Right atrium auricular region (tissue), 2 donors: ENCODE measurements at regions not wholly inside any gene's neighbourhood (a gene's known extent, or its start where the extent isn't known, plus 50 kb on each side); places are given as distances from the start of the nearest gene placed in this dataset.
"Not testable (repeated sequence)": the region's sequence is repeated elsewhere in the genome, so short reads cannot be mapped to it uniquely, and the experiment has no call there.

Source experiments
- DNase-seq: peaks from one replicate; pipeline ENCODE4 v3.0.0-alpha.2; 2019; ENCODE audit warnings: low spot score
- H3K27ac ChIP-seq, 2 donors: fragments of 200-600 bp; sonication (generic); 1 replicate in 1 of 2; 2 replicates in 1 of 2; pipeline ENCODE4 v1.5.1; 2016 to 2019
- H3K27me3 ChIP-seq, 2 donors: fragments of 200-600 bp; sonication (generic); one replicate each; pipeline versions ENCODE4 v1.5.1 to v1.6.0; 2017 to 2019
- H3K36me3 ChIP-seq: fragments of 200-600 bp; sonication (generic); one replicate; pipeline ENCODE4 v1.5.1; 2016
- H3K4me1 ChIP-seq, 2 donors: fragments of 200-600 bp; sonication (generic); one replicate each; pipeline versions ENCODE4 v1.5.1 to v1.6.0; 2017 to 2019
- H3K4me3 ChIP-seq, 2 donors: fragments of 200-600 bp; sonication (generic); 1 replicate in 1 of 2; 2 replicates in 1 of 2; pipeline ENCODE4 v1.5.1; 2017 to 2019; ENCODE audit warnings: mild to moderate bottlenecking in 1 of 2, moderate library complexity in 1 of 2
- H3K9me3 ChIP-seq, 2 donors: fragments of 200-600 bp; sonication (generic); one replicate each; pipeline ENCODE4 v1.5.1; 2019
- TF ChIP-seq, protein P1 (sequence below), 2 donors: fragments of 200-600 bp; sonication (generic); IDR thresholded peaks; one replicate each; pipeline ENCODE4 v1.5.1; 2019; ENCODE audit warnings: antibody characterized with exemption in 2 of 2

DNA sequence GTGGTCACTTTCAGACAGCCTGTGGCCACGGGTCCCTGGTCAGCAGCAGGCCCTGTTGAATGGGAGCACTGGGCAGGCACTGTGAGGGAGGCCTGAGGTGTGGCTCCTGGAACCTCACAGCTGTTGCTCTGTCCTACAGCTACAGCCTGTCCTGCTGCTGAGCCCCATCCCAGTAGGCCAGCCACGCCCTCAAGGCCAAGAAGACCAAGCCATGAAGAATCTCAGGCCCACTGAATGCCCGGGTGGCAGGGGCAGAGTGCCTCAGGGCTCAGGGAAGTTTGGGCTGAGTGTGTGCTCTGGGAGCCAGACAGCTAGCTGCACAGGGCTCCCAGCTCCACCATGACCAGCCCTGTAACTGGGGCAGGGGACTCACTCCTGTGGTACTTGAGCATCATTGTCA is 363.5 kb upstream of the NUPR2 start:
- Histone ChIP-seq H3K9me3 (peaks cover 6 to 79% of the 10 kb centered on the region in 2 donors), H3K4me3 (no peak overlapping the region), H3K4me1 (no peaks in the 10 kb centered on the region), H3K27ac (no peak overlapping the region), H3K27me3 (no peaks in the 10 kb centered on the region), H3K36me3 (no peaks in the 10 kb centered on the region)
- TF ChIP-seq, protein P1, sequence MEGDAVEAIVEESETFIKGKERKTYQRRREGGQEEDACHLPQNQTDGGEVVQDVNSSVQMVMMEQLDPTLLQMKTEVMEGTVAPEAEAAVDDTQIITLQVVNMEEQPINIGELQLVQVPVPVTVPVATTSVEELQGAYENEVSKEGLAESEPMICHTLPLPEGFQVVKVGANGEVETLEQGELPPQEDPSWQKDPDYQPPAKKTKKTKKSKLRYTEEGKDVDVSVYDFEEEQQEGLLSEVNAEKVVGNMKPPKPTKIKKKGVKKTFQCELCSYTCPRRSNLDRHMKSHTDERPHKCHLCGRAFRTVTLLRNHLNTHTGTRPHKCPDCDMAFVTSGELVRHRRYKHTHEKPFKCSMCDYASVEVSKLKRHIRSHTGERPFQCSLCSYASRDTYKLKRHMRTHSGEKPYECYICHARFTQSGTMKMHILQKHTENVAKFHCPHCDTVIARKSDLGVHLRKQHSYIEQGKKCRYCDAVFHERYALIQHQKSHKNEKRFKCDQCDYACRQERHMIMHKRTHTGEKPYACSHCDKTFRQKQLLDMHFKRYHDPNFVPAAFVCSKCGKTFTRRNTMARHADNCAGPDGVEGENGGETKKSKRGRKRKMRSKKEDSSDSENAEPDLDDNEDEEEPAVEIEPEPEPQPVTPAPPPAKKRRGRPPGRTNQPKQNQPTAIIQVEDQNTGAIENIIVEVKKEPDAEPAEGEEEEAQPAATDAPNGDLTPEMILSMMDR (IDR thresholded peaks at IDR 0.05), result no peak
- no peak for DNase-seq

DNA sequence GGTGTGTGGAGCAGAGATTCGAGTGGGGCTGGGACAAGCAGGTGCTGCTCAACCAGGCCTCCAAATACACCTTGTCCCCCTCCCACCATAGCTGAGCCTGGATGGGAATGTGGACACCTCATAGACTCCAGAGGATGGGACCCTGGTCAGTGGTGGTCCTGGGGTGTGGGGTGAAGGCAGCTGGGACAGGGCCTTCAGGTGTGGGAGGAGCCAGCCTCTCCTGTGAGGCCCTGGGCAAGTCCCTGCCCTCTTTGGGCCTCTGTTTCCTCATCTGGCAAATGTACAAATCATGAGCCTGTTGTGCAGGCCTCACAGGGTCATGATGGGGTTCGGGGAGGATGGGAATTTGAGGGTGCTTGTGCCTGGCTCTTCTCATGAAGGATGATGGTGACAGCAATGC is 362.9 kb upstream of the NUPR2 start:
- Histone ChIP-seq H3K9me3 (peaks cover 6 to 79% of the 10 kb centered on the region in 2 donors), H3K4me3 (no peak overlapping the region), H3K4me1 (no peaks in the 10 kb centered on the region), H3K27me3 (no peaks in the 10 kb centered on the region), H3K36me3 (no peaks in the 10 kb centered on the region), H3K27ac (no peak overlapping the region)
- TF ChIP-seq, protein P1 (IDR thresholded peaks at IDR 0.05), result no peak
- DNase-seq, result no peak

DNA sequence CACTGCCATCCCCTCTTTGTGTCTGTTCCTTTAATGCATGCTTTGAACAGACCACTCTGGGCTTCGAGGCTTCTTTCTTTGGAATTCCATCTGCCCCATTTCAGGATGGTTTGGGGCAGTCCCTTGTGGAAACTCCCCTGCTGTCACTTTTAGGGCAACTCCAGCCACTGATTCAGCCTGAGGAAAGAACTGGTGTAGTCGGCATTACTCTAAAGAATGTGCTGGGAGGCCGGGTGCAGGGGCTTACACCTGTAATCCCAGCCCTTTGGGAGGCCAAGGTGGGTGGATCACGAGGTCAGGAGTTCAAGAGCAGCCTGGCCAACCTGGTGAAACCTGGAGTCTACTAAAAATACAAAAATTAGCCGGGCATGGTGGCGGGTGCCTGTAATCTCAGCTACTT is 358.1 kb upstream of the NUPR2 start:
- DNase-seq, result no peak
- Histone ChIP-seq H3K27me3 (no peaks in the 10 kb centered on the region), H3K9me3 (peaks cover 20 to 87% of the 10 kb centered on the region in 2 donors), H3K4me3 (no peak overlapping the region), H3K36me3 (no peaks in the 10 kb centered on the region), H3K27ac (no peak overlapping the region), H3K4me1 (no peaks in the 10 kb centered on the region)
- TF ChIP-seq, protein P1 (IDR thresholded peaks at IDR 0.05), result no peak

DNA sequence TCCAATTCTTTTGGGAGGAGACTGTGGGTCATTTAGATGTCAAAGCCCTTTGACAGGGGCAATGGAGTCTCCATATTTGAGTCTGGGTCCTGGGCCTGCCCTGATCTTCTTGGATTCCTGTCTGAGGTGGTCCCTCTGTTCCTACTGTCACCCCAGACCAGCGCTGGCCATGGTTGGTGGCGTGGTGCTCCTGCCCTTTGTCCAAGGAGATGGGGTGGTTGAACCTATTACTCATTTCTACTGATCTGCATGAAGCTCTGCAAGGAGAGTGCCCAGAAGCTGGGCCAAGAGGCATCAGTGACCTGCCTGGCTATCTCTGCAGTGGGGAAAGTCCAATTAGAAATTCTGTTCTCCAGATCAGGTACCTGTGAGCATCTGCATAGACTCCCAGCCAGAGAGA is 355.6 kb upstream of the NUPR2 start:
- H3K4me1 ChIP-seq, result no peaks in the 10 kb centered on the region
- no peak overlapping the region for H3K27ac ChIP-seq
- H3K36me3 ChIP-seq, result no peaks in the 10 kb centered on the region
- TF ChIP-seq, protein P1 (IDR thresholded peaks at IDR 0.05), result no peak
- no peaks in the 10 kb centered on the region for H3K27me3 ChIP-seq
- H3K4me3 ChIP-seq, result no peak overlapping the region
- no peak for DNase-seq
- H3K9me3 ChIP-seq, result peaks cover 38 to 96% of the 10 kb centered on the region in 2 donors

DNA sequence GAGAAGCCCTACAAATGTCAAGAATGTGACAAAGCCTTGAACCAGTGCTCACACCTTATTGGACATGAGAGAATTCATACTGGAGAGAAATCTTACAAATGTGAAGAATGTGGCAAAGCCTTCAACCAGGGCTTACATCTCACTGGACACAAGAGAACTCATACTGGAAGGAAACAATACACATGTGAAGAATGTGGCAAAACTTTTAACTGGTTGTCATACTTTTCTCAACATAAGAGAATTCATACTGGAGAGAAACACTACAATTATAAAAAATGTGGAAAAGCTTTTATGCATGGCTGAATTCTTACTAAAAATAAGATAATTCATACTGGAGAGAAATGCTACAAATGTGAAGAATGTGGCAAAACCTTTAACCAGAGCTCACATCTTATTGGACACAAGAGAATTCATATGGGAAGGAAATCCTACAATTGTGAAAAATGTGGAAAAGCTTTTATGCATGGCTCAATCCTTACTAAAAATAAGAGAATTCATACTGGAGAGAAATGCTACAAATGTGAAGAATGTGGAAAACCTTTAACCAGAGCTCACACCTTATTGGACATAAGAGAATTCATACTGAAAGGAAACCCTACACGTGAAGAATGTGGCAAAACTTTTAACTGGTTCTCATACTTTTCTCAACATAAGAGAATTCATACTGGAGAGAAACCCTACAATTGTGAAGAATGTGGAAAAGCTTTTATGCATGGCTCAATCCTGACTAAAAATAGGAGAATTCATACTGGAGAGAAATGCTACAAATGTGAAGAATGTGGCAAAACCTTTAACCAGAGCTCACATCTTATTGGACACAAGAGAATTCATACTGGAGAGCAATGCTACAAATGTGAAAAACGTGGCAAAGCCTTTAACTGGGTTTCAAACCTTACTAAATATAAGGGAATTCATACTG is 350.6 kb upstream of the NUPR2 start:
- H3K4me3 ChIP-seq, H3K27ac ChIP-seq, H3K4me1 ChIP-seq, H3K36me3 ChIP-seq, H3K27me3 ChIP-seq, DNase-seq: not testable (repeated sequence)
- H3K9me3 ChIP-seq, result peaks cover 33 to 100% of the 10 kb centered on the region in 2 donors

DNA sequence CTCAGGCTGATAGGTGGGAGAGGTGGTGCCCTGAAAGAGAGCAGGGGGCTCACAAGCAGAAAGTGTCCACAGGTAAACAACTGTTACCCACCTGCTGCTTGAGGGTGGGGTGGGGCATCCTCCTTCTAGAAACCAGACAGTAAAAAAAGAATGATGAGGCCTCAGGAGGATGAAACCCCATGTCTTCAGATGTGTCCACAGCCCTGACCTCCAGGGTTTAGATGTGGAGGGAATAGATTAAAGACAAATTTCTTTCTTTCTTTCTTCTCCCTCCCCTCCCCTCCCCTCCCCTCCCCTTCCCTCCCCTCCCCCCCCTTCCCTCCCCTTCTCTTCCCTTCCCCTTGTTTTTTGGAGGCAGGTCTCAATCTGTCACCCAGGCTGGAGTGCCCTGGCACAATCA is 333.5 kb upstream of the NUPR2 start:
- TF ChIP-seq, protein P1 (IDR thresholded peaks at IDR 0.05), result no peak
- no peaks in the 10 kb centered on the region for H3K36me3 ChIP-seq
- no peak overlapping the region for H3K4me3 ChIP-seq
- H3K9me3 ChIP-seq, result peaks cover 14 to 92% of the 10 kb centered on the region in 2 donors
- no peaks in the 10 kb centered on the region for H3K4me1 ChIP-seq
- H3K27ac ChIP-seq, result no peak overlapping the region
- H3K27me3 ChIP-seq, result no peaks in the 10 kb centered on the region
- DNase-seq, result no peak
